Stimulated activated naive CD8-positive, alpha-beta T cell treated with anti-CD3 and anti-CD28 coated beads, Interleukin-15, Interleukin-2, amounts not matched to agents 100 U/mL and 50 U/mL, for 24 hours (primary cell): ENCODE measurements at regions not wholly inside any gene's neighbourhood (a gene's known extent, or its start where the extent isn't known, plus 50 kb on each side); places are given as distances from the start of the nearest gene placed in this dataset.

Experiments used
- ATAC-seq: fragments of 150-1000 bp; cut with Tn5 transposase; one replicate; pipeline ENCODE4 v1.10.0; 2021
- DNase-seq: peaks from one replicate; pipeline ENCODE4 v3.0.0; 2021

- DNase-seq = no peak
Measured at GRCh38 chr20:37643400-37643799, 50.4 kb upstream of the CTNNBL1 start.

GRCh38 chr20:37642246-37642645 is 51.6 kb upstream of the CTNNBL1 start:
- DNase-seq = no peak
- no peak for ATAC-seq

More at GRCh38 chr20:37643400-37643799, 50.4 kb upstream of the CTNNBL1 start:
- peak; percentile 40 for ATAC-seq

- no peak for DNase-seq
- no peak for ATAC-seq
Measured at GRCh38 chr20:37640600-37641561, 52.9 kb upstream of the CTNNBL1 start.

GRCh38 chr20:37638527-37638926 is 55.3 kb upstream of the CTNNBL1 start:
- DNase-seq (no peak), ATAC-seq (no peak)

GRCh38 chr20:37636977-37637376 is 56.9 kb upstream of the CTNNBL1 start:
- ATAC-seq = no peak
- DNase-seq = no peak

- ATAC-seq = no peak
- no peak for DNase-seq
Measured at GRCh38 chr20:37636212-37636975, 57.4 kb upstream of the CTNNBL1 start.

- DNase-seq (no peak), ATAC-seq (no peak)
Measured at GRCh38 chr20:37630993-37631392, 62.8 kb upstream of the CTNNBL1 start.

GRCh38 chr20:37630166-37630565 is 63.7 kb upstream of the CTNNBL1 start:
- DNase-seq (no peak), ATAC-seq (no peak)

GRCh38 chr20:37627767-37628130 is 66.1 kb upstream of the CTNNBL1 start:
- no peak for ATAC-seq

GRCh38 chr20:37627060-37627766 is 66.6 kb upstream of the CTNNBL1 start:
- DNase-seq = peak; percentile 48
- no peak for ATAC-seq

More at GRCh38 chr20:37627767-37628130, 66.1 kb upstream of the CTNNBL1 start:
- no peak for DNase-seq

GRCh38 chr20:37624963-37625362 is 68.9 kb upstream of the CTNNBL1 start:
- DNase-seq (no peak), ATAC-seq (no peak)

- no peak for DNase-seq
- ATAC-seq = no peak
Measured at GRCh38 chr20:37622728-37623127, 71.1 kb upstream of the CTNNBL1 start.

- no peak for DNase-seq
- no peak for ATAC-seq
Measured at GRCh38 chr20:37619496-37619895, 74.3 kb upstream of the CTNNBL1 start.

- ATAC-seq = no peak
- DNase-seq = no peak
Measured at GRCh38 chr20:37616110-37616425, 77.8 kb upstream of the CTNNBL1 start.

- ATAC-seq (peak; percentile 72), DNase-seq (peak; percentile 72)
Measured at GRCh38 chr20:37615340-37616109, 78.3 kb upstream of the CTNNBL1 start.

- DNase-seq (no peak), ATAC-seq (no peak)
Measured at GRCh38 chr20:37611852-37612251, 82.0 kb upstream of the CTNNBL1 start.

GRCh38 chr20:37611346-37611745 is 82.5 kb upstream of the CTNNBL1 start:
- ATAC-seq (no peak), DNase-seq (no peak)

- no peak for DNase-seq
- ATAC-seq = no peak
Measured at GRCh38 chr20:37610203-37610798, 82.6 kb upstream of the BLCAP start.

GRCh38 chr20:37602634-37603033 is 75.0 kb upstream of the BLCAP start:
- ATAC-seq = no peak
- DNase-seq = no peak

GRCh38 chr20:37600486-37600885 is 72.8 kb upstream of the BLCAP start:
- DNase-seq = no peak
- no peak for ATAC-seq

GRCh38 chr20:37598575-37599342 is 71.1 kb upstream of the BLCAP start:
- ATAC-seq (no peak), DNase-seq (no peak)
